Fibroblast of pulmonary artery (primary cell): ENCODE measurements at regions not wholly inside any gene's neighbourhood (a gene's known extent, or its start where the extent isn't known, plus 50 kb on each side); places are given as distances from the start of the nearest gene placed in this dataset.

Source experiments
- DNase-seq: peaks from one replicate; pipeline ENCODE4 v3.0.0-alpha.2; 2010; ENCODE audit warnings: low read depth
- H3K4me3 ChIP-seq: replicated peaks from 2 replicates; pipeline ENCODE4 v1.5.1; 2011; ENCODE audit warnings: low read depth, mild to moderate bottlenecking, control low read depth, low read length, moderate library complexity
- CTCF ChIP-seq: IDR thresholded peaks from 2 replicates; pipeline ENCODE4 v1.5.1; 2011; ENCODE audit warnings: mild to moderate bottlenecking, control low read depth, low read length, inconsistent platforms; ENCODE audit errors: missing control alignments

- no peak for TF ChIP-seq CTCF
- DNase-seq: no peak
- H3K4me3 ChIP-seq: no peak overlapping the region
These were observed 411.7 kb downstream of the GALC start for GRCh38 chr14:87581298-87581697.

DNA sequence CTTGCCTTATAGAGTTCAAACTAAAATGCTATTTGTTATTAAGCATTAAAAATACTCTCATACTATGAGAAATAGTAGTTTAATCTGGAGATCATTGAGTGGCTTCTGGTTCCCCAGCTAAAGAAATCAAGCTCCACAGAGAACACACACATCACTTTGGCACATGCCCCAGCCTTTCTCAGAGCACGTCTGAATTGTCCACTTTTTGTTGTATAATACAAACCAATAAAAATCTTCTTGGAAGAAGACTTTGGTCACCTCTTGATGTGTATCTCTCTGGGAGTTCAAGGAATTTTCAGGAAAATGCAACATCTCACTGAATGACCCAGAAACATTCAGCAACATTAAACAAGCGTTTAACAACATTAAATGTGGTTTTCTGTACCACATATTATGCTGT lies 413.9 kb downstream of the GALC start:
- no peak for TF ChIP-seq CTCF
- DNase-seq: no peak
- H3K4me3 ChIP-seq: no peak overlapping the region

DNA sequence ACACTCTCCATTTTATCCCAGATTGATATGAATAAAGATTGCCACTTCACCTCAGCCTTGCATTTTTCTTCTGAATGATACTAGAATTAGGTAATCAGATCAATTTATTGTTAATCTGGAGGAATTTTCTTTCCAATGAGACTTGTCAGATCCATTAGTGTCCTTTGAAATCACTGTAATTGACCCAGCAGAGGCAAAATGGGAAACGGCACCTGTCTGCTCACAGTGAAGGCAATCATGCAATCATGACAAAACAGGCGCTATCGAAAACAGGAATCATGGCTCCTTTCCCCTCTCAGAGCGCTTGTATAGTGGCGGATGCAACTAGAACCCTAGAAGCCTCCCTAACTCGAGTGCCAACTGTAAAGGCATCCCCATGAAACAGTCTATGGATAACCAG lies 417.6 kb downstream of the GALC start:
- no peak for TF ChIP-seq CTCF
- no peak overlapping the region for H3K4me3 ChIP-seq
- DNase-seq: no peak

GRCh38 chr14:87573591-87573990 lies 419.4 kb downstream of the GALC start:
- no peak overlapping the region for H3K4me3 ChIP-seq
- TF ChIP-seq CTCF: no peak
- DNase-seq: no peak

GRCh38 chr14:87567618-87568295 lies 425.2 kb downstream of the GALC start:
- no peak for DNase-seq
- no peak for TF ChIP-seq CTCF
- H3K4me3 ChIP-seq: no peak overlapping the region

DNA sequence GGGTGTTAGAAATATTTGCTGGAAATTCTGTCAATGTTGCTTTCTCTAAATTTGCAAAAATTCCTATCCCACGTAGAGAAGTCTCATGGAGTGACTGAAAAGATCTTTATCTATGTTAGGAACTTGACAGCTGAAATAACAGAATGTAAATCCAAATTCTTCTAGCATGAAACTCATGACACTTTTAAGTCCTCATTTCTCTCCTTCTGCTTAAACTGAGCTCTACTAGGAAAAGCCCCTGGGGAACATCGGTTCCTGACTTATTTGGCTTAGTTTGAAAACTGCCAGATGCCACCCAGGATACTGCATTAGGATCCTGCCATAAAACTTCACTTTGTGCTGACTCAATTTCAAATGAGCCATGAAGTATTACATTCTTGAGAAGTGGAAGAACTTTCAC lies 426.0 kb downstream of the GALC start:
- no peak for DNase-seq
- no peak overlapping the region for H3K4me3 ChIP-seq
- no peak for TF ChIP-seq CTCF

DNA sequence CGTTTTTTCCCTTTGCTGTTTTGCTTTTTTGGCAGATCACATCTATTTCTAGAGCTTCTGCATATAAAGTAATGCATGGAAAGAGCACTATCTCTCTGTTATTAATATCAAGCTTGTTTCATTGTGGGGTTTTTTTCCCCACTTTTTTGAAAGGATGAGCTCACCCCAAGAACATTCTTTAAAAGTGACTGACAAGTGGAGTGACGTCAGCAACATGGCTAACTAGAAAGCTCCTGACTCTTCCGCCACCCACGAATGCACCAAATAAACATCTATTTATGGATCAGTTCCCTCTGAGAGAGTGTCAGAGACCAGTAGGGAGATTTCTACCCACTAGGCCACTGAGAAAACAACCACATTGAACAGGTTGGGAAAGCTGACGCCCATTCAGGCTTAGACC lies 445.4 kb downstream of the GALC start:
- no peak for DNase-seq

More for the DNA sequence above, 445.4 kb downstream of the GALC start:
- H3K4me3 ChIP-seq: no peak overlapping the region
- TF ChIP-seq CTCF: no peak
